KG1 (cell line): ENCODE measurements at regions not wholly inside any gene's neighbourhood (a gene's known extent, or its start where the extent isn't known, plus 50 kb on each side); places are given as distances from the start of the nearest gene placed in this dataset.

Source experiments
- DNase-seq: peaks from one replicate; lab custom pipeline; 2025; lab: John Stamatoyannopoulos, UW

GRCh38 chr11:11077898-11078297 is 220.0 kb upstream of the ZBED5 start:
- no peak for DNase-seq

DNA sequence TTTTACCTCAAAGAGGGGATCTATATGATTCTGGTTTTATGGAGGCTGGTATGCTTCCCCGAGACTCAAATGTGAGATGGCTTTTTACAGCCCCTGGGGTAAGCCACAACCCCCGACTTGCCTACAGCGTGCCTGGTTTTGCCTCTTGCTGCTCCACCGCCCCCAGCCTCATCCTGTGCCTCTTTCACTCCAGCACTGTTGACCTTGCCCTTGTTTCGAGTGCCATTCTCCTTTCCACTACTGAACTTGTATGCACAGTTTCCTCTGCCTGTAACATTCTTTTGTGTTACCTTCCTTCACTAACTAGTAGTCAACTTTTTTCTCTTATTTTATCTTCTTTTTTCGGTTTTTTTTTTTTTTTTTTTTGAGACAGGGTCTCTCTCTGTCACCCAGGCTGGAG is 219.0 kb upstream of the ZBED5 start:
- DNase-seq, result no peak

- no peak for DNase-seq
These were observed 218.4 kb upstream of the ZBED5 start for GRCh38 chr11:11076276-11076675.

- no peak for DNase-seq
These were observed 217.8 kb upstream of the ZBED5 start for GRCh38 chr11:11075515-11076171.

- DNase-seq, result no peak
These were observed 217.0 kb upstream of the ZBED5 start for GRCh38 chr11:11074686-11075335.

DNA sequence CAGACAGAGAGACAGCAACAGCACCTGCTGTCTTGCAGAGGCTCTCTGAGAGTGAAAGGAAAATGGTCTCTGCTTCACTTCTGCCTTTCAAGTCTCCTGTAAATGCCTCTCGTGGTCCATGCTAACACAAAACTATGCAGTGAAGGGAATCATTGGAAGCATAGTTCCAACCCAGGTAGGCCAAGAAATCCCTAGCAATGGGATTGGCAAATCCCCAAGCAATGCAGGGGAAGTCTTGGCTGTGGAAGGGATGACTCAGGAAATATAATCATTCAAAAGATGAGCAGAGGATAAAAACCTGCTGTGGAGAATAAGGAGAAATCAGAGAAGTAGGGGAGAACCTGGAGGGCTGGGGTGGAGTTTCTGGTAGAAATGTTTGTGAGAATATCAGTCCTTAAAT is 216.1 kb upstream of the ZBED5 start:
- no peak for DNase-seq

- no peak for DNase-seq
These were observed 214.2 kb upstream of the ZBED5 start for GRCh38 chr11:11072067-11072466.

DNA sequence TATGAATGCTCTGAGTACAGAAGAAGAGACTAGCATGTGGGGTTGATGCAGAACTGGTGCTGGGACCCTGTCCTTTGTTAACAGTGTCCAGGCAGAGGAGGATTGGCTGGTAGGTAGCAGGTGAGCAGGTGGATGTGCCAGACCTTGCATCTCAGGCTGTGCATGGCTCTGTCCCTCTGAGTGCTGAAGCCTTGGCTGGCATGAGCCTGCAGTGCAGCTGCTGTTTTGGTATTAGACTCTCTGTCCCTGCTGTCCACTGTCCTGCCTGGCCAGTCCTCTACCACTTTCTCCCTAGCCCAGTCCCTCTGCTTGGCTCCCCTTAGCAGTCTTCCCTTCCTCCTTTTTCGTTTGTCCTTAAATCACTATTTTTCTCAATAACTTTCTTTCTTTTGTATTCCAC is 213.6 kb upstream of the ZBED5 start:
- no peak for DNase-seq

DNA sequence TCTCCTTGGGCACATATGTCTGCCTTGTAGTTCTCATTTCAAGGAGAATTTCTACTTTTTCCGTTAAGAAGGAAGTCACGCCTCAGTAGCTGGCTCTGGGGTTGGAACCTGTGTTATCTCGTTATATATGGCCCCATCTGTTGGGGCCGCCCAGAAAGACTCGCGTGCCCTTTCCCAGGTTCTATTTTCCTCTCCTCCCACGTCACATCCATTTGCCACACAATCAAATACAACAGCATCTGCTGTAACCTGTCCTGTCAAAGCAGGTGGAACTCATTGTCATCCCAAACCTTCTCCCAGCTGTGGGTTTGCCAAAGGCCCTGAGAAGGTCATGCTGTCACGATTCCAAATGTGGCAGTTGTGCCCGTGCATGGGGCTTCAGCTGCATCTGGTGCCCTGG is 213.1 kb upstream of the ZBED5 start:
- no peak for DNase-seq

GRCh38 chr11:11069841-11070835 is 212.3 kb upstream of the ZBED5 start:
- no peak for DNase-seq

DNA sequence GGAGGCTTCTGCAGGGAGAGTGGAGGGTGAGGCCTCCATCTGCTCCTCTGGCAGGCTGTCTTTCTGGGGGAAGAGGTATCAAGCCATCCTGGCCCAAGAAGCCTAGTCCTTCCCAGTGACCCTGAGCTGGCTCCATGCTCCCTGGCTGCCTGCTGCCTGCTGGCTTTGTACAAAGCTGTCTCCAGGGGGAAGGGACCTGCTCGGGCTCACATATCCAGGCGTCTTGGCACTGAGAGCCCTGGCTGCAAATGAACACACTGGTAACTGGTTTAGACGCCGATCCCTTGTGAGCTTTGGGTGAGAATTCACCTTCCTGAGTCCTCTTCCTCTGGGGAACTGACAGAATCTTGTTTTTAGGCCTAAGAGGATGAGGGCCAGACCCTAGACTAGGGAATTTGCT is 210.3 kb upstream of the ZBED5 start:
- no peak for DNase-seq

DNA sequence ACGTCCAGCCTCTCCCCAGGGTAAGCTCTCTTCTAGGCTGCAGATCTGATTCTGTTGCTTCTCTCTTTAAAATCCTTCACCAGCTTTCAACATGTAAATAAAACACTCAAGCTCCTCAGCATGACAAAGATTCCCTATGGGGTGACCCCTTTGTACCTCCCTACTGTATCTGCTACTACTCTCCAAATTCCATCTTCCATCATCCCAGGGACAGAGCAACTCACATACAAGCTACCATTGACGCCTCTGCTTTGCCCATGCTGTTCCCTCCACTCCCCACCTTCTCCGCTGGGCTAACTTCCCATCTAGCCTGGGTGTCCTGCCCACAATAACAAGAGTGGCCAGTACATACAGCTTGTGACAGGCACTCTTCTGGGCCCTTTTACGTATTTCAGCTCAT is 207.5 kb upstream of the ZBED5 start:
- no peak for DNase-seq

GRCh38 chr11:11057472-11057854 is 199.6 kb upstream of the ZBED5 start:
- no peak for DNase-seq

DNA sequence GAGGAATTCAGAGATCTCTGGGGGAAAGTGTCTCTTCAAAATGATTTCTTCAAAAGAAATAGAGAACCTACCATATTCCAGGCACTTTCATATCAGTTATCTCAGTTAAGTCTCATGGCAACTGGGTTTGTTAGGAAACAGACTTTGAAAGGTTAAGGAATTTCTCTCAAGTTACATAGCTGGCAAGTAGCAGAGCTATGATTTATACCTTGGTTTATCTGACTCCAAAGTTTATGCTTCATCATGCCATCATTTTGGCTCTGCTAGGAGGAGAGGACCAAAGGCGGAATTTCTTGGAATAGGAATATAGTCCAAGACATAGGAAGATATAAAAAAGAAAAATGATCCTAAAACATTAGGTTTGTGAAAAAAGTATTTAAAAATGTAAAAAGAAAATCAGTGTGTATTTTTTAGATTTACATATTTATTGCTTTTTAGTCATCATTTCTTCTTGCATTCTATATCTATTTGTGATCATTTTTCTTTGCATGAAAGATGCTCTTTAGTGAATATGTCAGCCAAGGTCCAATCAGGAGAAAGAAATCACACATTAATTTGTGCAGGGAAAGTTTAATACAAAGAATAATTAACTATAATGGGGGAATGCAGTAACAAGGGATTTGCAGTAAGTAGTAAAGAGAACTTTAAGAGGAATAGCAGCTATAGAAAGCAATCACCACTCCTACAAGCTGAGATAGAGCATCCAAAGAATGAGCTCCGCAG is 199.1 kb upstream of the ZBED5 start:
- no peak for DNase-seq

- no peak for DNase-seq
These were observed 198.5 kb upstream of the ZBED5 start for GRCh38 chr11:11056316-11056715.

DNA sequence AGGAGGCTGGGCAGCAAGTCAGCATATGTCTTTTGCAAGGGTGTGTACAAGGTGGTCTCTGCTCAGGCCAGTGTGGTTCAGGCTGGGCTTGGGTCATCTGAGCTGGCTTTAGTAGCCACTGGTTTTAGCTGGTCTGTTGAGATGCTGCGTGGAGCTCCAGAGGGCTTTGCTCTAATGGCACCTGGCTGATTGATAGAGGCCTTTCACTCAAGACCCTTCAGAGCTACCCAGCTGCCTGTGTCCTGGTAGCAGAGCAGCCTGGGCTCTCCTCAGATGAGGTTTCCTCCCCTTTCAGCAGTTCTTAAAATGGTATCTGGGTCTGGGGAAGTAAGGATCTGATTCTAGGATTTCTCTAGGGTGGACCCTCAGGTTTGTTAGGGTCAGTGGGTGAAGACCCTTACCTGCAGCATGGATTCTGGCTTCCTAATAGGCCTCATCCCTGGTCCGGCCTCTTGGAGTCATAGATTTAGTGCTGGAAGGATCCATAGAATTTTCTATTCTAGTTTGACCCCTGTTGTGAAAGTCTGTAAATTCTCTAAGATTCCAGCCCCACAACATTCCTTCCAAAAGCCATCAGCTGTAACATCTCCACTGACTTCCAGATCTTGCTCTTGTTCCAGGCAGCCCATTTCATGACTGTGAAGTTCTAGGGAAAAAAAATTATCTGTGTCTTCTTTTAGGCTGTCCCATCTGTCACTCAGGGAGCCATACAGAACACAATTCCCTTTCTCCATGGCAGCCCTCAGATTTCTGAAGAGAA is 190.2 kb upstream of the ZBED5 start:
- no peak for DNase-seq

DNA sequence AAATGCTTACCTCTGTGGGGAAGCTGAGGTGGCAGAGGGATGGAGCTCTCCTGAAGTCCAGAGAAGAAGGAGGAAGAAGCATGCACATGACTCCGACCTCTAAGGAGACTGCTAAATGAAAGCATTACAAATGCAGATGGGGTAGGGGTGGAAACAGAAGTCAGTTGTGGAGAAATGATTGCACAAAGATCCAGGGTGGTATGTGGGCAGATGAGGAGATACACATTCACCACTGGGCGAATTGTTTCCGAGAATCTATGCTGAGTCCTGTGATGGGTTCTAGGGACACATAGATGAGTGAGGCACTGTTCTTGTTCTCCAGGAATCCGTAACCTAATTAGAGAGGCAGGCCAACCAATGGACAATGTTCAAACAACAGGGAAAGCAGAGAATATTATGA is 188.9 kb upstream of the ZBED5 start:
- DNase-seq, result no peak

DNA sequence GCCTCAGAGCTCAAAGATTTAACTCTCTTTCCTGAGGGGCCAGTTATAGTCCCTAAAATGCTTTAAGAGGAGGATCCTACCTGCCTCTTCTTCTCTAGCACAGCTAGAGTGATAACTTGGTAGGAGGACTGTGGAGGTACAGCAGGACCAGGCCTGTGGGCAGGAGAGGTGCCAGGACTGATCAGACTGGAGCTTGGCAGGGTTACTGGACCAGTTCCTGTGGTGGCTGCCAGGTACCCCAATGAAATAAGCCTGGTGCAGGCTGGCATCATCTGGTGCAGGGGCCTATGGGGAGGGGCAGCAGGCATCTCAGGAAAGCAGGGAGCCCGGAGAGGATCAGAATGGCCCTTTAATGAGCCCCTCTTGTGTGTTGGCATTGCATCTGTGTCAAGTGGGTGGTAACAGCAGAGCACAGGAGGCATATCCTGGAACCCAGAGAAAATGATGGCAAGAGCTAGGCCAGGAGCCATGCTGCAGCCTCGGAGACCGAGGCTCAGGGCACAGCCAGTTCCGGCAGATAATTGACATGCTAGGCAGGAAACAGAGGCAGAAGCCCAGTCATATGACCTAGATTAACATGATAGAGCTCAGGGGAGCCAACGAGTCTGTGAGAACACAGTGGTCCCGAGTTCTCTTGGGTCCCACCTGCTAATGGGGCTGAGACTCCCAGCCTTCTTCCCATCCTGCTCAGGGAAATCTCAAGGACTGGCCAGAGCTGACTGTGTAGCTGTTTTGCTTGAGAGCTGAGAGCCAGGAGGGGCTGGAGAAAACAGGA is 187.5 kb upstream of the ZBED5 start:
- no peak for DNase-seq

GRCh38 chr11:11044137-11044855 is 186.4 kb upstream of the ZBED5 start:
- DNase-seq, result no peak

DNA sequence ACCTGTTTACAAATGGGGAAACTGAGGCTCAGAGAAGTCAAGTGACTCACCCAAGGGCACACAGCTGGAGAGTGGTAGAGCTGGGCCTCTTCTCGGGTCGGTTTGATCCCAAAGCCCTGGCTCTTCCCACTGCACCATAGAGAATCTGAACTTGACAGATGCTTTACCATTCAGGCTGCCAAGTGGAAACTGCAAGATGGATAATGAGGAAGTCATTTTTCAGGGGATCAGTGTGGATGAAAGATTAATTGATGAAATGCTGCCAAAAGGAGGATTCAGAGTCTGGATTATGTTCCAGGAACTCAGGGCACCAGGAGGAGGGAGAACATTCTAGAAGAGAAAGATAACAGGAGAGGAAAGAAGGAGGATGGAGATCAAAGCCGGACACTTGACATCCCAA is 185.9 kb upstream of the ZBED5 start:
- no peak for DNase-seq
